Neural progenitor cell (in vitro differentiated cells): ENCODE measurements at regions not wholly inside any gene's neighbourhood (a gene's known extent, or its start where the extent isn't known, plus 50 kb on each side); places are given as distances from the start of the nearest gene placed in this dataset.

Source experiments
- DNase-seq: peaks from one replicate; pipeline ENCODE4 v3.0.0-alpha.2; 2016; ENCODE audit warnings: low spot score
- H2AFZ ChIP-seq: fragments of 200-600 bp; sonication (generic); replicated peaks from 2 replicates; pipeline ENCODE4 v1.6.1; 2016; ENCODE audit warnings: antibody characterized with exemption
- H3F3A ChIP-seq: fragments of 200-600 bp; sonication (generic); 2 replicates; pipeline ENCODE4 v1.6.1; 2016; ENCODE audit warnings: antibody characterized with exemption, low read depth
- H3K27ac ChIP-seq: fragments of 200-600 bp; sonication (generic); 2 replicates; pipeline ENCODE4 v1.5.1; 2016; ENCODE audit warnings: mild to moderate bottlenecking
- H3K27me3 ChIP-seq: fragments of 200-600 bp; sonication (generic); 2 replicates; pipeline ENCODE4 v1.6.1; 2016; ENCODE audit warnings: mild to moderate bottlenecking, moderate library complexity
- H3K36me3 ChIP-seq: fragments of 200-600 bp; sonication (generic); 2 replicates; pipeline ENCODE4 v1.5.1; 2016
- H3K4me1 ChIP-seq: fragments of 200-600 bp; sonication (generic); 2 replicates; pipeline ENCODE4 v1.6.1; 2016; ENCODE audit warnings: mixed run types
- H3K4me2 ChIP-seq: fragments of 200-600 bp; sonication (generic); 2 replicates; pipeline ENCODE4 v1.6.1; 2016
- H3K4me3 ChIP-seq: fragments of 200-600 bp; sonication (generic); 2 replicates; pipeline ENCODE4 v1.5.1; 2016
- H3K79me2 ChIP-seq: fragments of 200-600 bp; sonication (generic); 2 replicates; pipeline ENCODE4 v1.6.1; 2016; ENCODE audit warnings: low read depth
- H3K9ac ChIP-seq: fragments of 200-600 bp; sonication (generic); 2 replicates; pipeline ENCODE4 v1.6.1; 2016
- H3K9me3 ChIP-seq: fragments of 200-600 bp; sonication (generic); 2 replicates; pipeline ENCODE4 v1.5.1; 2016; ENCODE audit warnings: low read depth
- H4K20me1 ChIP-seq: fragments of 200-600 bp; sonication (generic); 2 replicates; pipeline ENCODE4 v1.6.1; 2016; ENCODE audit warnings: low read depth
- H3K27ac Mint-ChIP-seq: 3 replicates; pipeline ENCODE4 v1.8.0; 2021; ENCODE audit warnings: mixed read lengths
- H3K27me3 Mint-ChIP-seq: 2 replicates; pipeline ENCODE4 v1.8.0; 2022; ENCODE audit warnings: low read depth, mild to moderate bottlenecking, inconsistent platforms, moderate library complexity, mixed read lengths; ENCODE audit not compliant: insufficient read depth
- H3K36me3 Mint-ChIP-seq: 3 replicates; pipeline ENCODE4 v1.8.0; 2021; ENCODE audit warnings: mixed read lengths
- H3K4me1 Mint-ChIP-seq: 3 replicates; pipeline ENCODE4 v1.8.0; 2021; ENCODE audit warnings: mixed read lengths
- H3K4me3 Mint-ChIP-seq: 3 replicates; pipeline ENCODE4 v1.8.0; 2021; ENCODE audit warnings: mild to moderate bottlenecking, moderate library complexity, mixed read lengths
- H3K9me3 Mint-ChIP-seq: 3 replicates; pipeline ENCODE4 v1.8.0; 2020; ENCODE audit warnings: mixed read lengths
- EZH2 ChIP-seq: fragments of 200-600 bp; sonication (generic); IDR thresholded peaks from 2 replicates; pipeline ENCODE4 v1.6.1; 2017; ENCODE audit warnings: antibody characterized with exemption, mild to moderate bottlenecking, moderate library complexity
- EZH2phosphoT487 ChIP-seq: fragments of 200-600 bp; sonication (generic); IDR thresholded peaks from 2 replicates; pipeline ENCODE4 v1.6.1; 2017; ENCODE audit warnings: antibody characterized with exemption
- TF ChIP-seq, protein P1 (sequence below): fragments of 200-600 bp; sonication (generic); IDR thresholded peaks from 2 replicates; pipeline ENCODE4 v1.5.1; 2017; ENCODE audit warnings: antibody characterized with exemption, mild to moderate bottlenecking

DNA sequence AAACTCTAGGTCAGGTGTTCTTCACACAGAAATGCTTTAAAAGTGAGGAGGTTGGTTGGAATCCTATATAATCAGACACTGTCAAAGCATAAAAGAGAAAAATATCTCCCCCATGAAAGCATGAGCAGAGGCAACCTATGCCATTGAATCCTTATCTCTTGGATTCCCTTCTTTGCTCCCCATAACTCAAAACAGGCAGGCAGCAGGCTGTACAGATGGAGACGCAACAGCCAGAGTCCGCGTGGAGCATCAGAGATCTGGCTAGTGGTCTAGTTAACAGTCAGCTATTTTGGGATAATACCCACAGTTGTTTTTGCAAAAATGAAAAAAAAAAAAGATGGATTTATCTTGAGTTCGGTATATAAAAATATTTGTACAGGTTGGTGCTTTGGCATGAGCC lies 490.0 kb upstream of the TENM3 start:
- no peaks in the 10 kb centered on the region for H3K9me3 Mint-ChIP-seq
- DNase-seq: no peak
- Histone ChIP-seq H3K4me2 (no peak overlapping the region), H3K36me3 (no peaks in the 10 kb centered on the region), H3K9me3 (no peaks in the 10 kb centered on the region), H3K79me2 (no peaks in the 10 kb centered on the region), H4K20me1 (no peaks in the 10 kb centered on the region), H2AFZ (no peak overlapping the region), H3K4me3 (no peak overlapping the region), H3K27ac (no peak overlapping the region), H3K9ac (no peak overlapping the region), H3K27me3 (no peaks in the 10 kb centered on the region), H3F3A (no peaks in the 10 kb centered on the region), H3K4me1 (peaks cover 24% of the 10 kb centered on the region)
- peaks cover 27% of the 10 kb centered on the region for H3K4me1 Mint-ChIP-seq
- H3K4me3 Mint-ChIP-seq: no peak overlapping the region
- TF ChIP-seq EZH2 (no peak), EZH2phosphoT487 (no peak)
- TF ChIP-seq, protein P1, sequence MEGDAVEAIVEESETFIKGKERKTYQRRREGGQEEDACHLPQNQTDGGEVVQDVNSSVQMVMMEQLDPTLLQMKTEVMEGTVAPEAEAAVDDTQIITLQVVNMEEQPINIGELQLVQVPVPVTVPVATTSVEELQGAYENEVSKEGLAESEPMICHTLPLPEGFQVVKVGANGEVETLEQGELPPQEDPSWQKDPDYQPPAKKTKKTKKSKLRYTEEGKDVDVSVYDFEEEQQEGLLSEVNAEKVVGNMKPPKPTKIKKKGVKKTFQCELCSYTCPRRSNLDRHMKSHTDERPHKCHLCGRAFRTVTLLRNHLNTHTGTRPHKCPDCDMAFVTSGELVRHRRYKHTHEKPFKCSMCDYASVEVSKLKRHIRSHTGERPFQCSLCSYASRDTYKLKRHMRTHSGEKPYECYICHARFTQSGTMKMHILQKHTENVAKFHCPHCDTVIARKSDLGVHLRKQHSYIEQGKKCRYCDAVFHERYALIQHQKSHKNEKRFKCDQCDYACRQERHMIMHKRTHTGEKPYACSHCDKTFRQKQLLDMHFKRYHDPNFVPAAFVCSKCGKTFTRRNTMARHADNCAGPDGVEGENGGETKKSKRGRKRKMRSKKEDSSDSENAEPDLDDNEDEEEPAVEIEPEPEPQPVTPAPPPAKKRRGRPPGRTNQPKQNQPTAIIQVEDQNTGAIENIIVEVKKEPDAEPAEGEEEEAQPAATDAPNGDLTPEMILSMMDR: no peak
- H3K36me3 Mint-ChIP-seq: no peaks in the 10 kb centered on the region
- H3K27ac Mint-ChIP-seq: no peak overlapping the region
- H3K27me3 Mint-ChIP-seq: no peaks in the 10 kb centered on the region

DNA sequence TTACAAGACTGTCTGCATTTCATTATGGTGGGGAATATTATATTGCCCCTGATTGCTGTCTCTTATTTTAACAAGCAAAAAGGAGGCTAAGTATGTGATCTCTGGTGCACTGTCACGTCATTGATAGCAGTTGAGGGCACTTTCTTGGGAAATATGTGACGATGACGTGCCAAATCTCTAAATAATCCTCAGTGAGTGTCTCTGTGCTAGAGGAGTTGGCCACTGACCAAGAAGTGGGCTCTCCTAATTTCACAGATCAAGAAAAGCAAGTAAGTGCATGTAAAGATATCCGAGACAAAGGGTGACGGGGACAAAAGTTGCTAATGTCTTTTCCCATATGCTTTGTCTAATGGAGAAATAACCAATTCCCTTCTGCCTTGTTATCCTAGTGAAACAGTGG lies 487.4 kb upstream of the TENM3 start:
- no peaks in the 10 kb centered on the region for H3K79me2 ChIP-seq
- H4K20me1 ChIP-seq: no peaks in the 10 kb centered on the region
- H3K9ac ChIP-seq: no peak overlapping the region
- no peak for DNase-seq
- no peaks in the 10 kb centered on the region for H3K9me3 ChIP-seq
- no peak overlapping the region for H3K4me3 ChIP-seq
- no peaks in the 10 kb centered on the region for H3K36me3 Mint-ChIP-seq
- no peak overlapping the region for H3K4me3 Mint-ChIP-seq
- peaks cover 32% of the 10 kb centered on the region for H3K4me1 ChIP-seq
- H3K27ac Mint-ChIP-seq: peak overlapping the region; percentile 8
- H3K4me1 Mint-ChIP-seq: peaks cover 34% of the 10 kb centered on the region
- TF ChIP-seq EZH2: no peak
- no peak for TF ChIP-seq EZH2phosphoT487
- TF ChIP-seq, protein P1: no peak
- H3K9me3 Mint-ChIP-seq: peaks cover 3% of the 10 kb centered on the region
- H3K27me3 ChIP-seq: no peaks in the 10 kb centered on the region
- H2AFZ ChIP-seq: no peak overlapping the region
- H3K27ac ChIP-seq: no peak overlapping the region
- H3K36me3 ChIP-seq: no peaks in the 10 kb centered on the region
- H3K27me3 Mint-ChIP-seq: no peaks in the 10 kb centered on the region
- no peaks in the 10 kb centered on the region for H3F3A ChIP-seq
- no peak overlapping the region for H3K4me2 ChIP-seq

DNA sequence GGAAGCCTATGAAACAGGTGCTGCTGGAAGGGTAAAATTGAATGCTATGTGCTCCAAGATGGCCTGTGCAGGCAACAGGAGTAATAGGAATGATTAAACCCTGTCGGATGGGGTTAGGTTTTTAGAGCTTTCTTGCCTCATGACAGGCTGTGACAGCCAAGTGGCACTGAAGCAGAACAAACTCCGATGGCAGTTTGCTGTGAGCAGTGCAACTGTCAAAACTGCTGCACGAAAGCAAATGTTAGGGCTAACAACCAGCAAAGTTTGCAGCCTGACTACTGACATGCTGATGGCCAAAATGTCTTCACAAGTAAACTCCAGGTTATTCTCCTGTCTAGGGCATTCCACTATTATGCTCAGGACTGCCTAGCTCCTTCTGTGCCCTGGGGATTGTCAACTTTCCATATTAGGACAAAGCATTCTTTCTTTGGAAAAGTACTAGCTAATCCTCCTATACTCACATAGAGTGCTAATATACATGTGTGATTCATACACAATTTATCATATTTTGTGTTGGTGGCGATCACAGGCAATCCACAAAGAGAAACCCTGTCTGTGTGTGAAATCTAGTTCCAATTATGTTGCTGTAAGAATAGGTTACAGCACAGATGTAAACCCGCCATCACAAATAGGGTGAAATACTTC lies 486.6 kb upstream of the TENM3 start:
- Mint-ChIP-seq H3K27me3 (no peaks in the 10 kb centered on the region), H3K36me3 (no peaks in the 10 kb centered on the region), H3K4me1 (peaks cover 34% of the 10 kb centered on the region), H3K4me3 (no peak overlapping the region), H3K9me3 (peaks cover 3% of the 10 kb centered on the region), H3K27ac (peak overlapping the region; percentile 50)
- DNase-seq: no peak
- H3F3A ChIP-seq: no peaks in the 10 kb centered on the region
- TF ChIP-seq EZH2: no peak
- no peak for TF ChIP-seq EZH2phosphoT487
- TF ChIP-seq, protein P1: no peak
- H3K9ac ChIP-seq: no peak overlapping the region
- H3K27me3 ChIP-seq: no peaks in the 10 kb centered on the region
- no peaks in the 10 kb centered on the region for H3K9me3 ChIP-seq
- H3K4me1 ChIP-seq: peaks cover 32% of the 10 kb centered on the region
- no peak overlapping the region for H2AFZ ChIP-seq
- H3K4me2 ChIP-seq: peak overlapping the region; percentile 38
- no peaks in the 10 kb centered on the region for H3K79me2 ChIP-seq
- no peaks in the 10 kb centered on the region for H3K36me3 ChIP-seq
- no peak overlapping the region for H3K4me3 ChIP-seq
- no peak overlapping the region for H3K27ac ChIP-seq
- H4K20me1 ChIP-seq: no peaks in the 10 kb centered on the region
